NCI-H2107 (cell line): ENCODE measurements at regions not wholly inside any gene's neighbourhood (a gene's known extent, or its start where the extent isn't known, plus 50 kb on each side); places are given as distances from the start of the nearest gene placed in this dataset.
"Not testable (repeated sequence)": the region's sequence is repeated elsewhere in the genome, so short reads cannot be mapped to it uniquely, and the experiment has no call there.

Experiments
- DNase-seq: peaks from one replicate; lab custom pipeline; 2025; lab: John Stamatoyannopoulos, UW

DNA sequence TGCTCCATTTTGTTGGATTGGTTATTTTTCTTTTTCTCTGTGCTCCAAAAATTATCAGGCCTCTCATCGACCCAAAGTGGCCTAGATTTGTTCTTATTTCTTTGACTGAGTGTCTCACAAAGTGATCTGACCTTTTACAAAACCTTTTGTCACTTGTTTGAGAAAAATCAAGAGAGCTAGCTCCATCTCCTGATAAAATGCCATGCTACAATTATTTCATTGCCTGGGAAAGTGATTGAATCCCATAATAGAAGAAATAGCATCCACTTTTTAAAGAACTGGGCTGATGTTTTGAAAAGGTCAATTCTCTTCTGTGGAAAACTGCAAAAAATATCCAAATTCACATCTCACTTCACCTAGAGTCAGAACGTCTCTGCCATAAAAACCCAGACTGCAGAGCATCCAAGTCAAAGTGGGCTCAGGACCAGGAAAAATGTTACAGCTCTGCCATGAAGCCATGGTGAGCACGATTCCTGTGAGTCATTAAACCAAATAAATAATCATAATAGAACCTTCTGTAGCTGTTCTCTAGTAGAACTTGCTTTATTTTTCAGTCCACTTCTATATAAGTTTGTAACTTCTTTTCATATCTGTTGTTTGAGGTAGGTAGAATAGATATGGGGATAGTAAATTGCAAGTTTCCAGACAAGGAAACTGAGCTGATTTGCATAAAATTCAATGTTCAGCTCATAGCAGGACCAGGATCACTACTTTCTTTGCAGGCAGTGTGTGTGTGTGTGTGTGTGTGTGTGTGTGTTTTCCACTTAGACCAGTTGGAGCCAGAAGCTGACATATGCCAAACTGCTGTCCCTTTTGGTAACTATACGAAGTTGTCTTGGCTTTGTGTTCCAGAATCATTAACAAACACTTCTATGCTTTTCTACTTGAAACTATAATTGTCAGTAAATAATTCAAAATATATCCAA lies 632.5 kb upstream of the ANKRD30A start:
- no peak for DNase-seq

- no peak for DNase-seq
These were observed 633.5 kb upstream of the ANKRD30A start for GRCh38 chr10:36491926-36492325.

DNA sequence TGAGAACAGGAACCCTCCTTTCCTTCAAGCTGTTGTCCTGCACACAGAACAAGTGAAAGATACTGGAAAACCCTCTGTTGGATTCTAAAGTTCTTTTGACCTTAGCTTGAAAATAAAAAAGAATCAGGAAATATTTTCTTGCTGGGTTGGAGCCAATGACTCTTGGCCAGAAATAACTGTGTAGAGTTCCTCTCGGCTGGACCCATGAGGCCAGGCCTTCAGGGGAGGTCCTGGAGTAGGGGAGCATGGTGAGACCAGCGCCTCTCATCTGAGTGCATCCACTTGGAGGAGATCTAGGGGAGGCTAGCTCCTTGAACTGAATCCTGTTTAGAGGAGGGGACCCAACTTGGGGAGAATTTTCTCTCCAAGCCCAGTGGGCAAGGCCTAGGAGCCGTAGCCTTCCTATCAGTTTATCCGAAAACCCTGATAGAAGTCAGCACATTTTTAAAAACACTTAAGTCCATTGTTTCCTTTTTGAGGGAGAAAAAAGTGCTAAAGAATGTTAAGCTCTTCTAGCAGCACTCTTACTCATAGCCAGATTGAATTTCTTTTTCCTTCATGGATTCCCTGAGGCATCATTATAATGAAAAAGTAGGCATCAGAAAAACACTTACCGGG lies 635.7 kb upstream of the ANKRD30A start:
- no peak for DNase-seq

GRCh38 chr10:36489181-36489580 lies 636.2 kb upstream of the ANKRD30A start:
- DNase-seq: no peak

GRCh38 chr10:36488579-36488978 lies 636.8 kb upstream of the ANKRD30A start:
- DNase-seq: no peak

DNA sequence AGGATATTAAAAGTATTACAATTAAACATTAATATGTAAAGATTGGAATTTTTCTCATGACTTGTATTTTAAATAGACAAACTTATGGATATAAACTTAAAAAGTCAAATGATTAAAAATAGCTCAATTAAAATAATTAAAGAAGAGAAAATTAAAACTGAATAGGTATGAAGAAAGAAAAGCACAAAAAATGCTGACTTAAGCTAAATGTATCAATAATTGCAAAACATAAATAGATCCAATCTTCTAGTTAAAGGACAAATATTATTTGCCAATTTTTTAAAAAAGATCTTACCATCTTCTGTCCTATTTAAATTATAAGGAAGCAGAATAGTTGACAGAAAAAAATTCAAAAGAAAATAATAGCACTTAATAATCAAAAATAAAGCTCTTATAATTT lies 646.3 kb upstream of the ANKRD30A start:
- DNase-seq: no peak

GRCh38 chr10:36476399-36476798 lies 649.0 kb upstream of the ANKRD30A start:
- DNase-seq: no peak

- DNase-seq: no peak
These were observed 649.7 kb upstream of the ANKRD30A start for GRCh38 chr10:36475746-36476145.

DNA sequence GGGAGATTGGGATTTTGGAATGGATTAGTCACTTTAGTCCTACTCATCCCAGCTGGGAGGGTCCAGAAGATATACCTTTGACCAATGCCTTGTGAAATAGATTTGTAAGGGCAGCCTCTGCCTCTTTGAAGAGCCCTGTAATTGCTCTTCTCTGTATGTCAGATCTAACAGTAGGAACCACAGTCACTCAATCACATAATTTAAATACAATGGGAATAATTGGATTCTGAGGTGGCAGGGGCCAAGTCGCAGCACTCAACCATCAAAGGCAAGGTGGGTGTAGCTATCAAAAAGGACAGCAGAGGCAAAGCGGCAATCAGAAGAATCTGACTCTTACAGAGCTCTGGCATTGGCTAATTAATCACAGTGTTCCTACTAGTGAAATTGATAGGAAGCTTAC lies 650.9 kb upstream of the ANKRD30A start:
- no peak for DNase-seq

GRCh38 chr10:36473122-36473521 lies 652.3 kb upstream of the ANKRD30A start:
- DNase-seq: no peak

DNA sequence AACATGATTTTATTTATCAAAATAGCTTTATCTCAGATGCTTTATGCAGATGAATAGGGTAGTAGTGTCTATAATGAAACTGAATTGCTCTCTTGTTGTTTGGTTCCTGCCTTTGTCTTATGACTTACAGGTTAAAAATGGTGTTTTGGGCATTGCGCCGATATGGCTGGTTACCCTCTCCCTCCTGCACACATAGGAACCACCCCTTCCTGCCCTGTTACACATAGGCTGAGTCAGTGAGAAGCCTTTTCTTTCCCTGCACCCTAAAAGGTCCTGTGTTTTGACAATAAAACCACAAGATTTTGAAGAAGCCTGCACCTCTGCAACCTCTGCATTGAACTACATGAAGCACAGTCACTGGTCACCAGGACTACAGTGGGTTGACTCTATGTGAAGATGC lies 655.8 kb upstream of the ANKRD30A start:
- no peak for DNase-seq

DNA sequence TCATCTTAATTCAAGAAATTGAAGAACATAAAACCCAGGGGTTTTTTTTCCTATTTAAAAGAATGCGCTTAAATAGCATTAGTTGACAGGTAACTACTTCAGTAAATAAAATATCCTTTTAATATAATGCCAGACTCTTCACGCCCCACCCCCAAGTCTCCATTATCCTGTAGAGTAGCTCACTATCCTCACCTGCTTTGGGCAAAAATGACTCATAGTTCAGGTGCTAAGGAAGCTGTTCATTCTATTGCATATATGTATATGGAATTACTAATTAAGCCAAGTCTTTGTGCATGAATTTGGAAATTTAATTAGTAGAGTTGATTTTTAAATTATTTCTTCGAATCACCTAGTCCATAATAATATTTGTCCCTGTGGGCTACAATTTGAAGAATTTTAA lies 656.8 kb upstream of the ANKRD30A start:
- DNase-seq: no peak

DNA sequence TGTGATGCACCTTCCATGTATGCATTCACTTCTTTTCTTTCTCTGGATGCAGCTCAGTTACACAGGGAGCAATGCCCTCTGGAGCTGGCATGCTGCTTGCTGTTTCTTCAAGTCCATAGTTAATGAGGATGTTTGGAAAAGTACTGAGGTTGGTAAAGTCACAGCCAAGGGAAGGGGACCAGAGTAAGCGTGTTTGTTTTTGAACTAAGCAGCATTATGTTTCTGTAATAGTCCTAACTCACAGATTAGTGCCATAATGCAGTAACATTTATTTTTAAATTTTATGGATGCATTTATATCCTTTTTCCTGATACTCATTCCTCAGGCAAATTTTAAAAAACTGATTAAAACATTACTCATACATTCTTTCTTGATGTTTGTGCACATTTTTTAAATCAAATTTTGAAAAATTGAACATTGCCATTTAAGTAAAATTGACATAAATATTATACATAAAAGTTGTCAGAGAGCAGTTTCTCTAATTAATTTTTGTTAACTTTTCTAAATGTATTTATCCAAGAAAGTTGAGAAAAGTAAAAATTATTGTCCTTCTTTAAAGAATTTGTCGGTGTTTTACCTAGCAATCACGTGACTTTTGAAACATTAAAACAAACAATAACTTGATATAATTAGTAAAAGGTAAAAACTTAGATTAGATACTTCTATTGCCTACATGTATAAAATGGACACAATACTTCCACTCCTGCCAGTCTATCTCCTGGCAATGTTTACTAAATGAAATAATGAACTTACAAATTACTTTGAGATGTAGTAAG lies 659.6 kb upstream of the ANKRD30A start:
- no peak for DNase-seq

- DNase-seq: no peak
These were observed 661.1 kb upstream of the ANKRD30A start for GRCh38 chr10:36464291-36464690.

DNA sequence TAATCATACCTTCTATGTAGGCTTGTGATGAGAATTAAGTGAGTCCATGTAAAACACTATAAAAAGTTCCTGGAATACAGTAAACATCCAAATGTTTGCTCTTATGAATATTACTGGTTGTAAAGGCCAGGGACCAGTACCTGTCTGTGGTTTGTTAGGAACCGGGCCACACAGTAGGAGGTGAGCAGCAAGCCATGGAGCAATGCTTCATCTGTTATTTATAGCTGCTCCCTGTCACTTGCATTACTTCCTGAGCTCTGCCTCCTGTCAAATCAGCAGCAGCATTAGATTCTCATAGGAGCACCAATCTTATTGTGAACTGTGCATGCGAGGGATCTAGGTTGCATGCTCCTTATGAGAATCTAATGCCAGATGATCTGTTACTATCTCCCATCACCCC lies 662.0 kb upstream of the ANKRD30A start:
- no peak for DNase-seq

DNA sequence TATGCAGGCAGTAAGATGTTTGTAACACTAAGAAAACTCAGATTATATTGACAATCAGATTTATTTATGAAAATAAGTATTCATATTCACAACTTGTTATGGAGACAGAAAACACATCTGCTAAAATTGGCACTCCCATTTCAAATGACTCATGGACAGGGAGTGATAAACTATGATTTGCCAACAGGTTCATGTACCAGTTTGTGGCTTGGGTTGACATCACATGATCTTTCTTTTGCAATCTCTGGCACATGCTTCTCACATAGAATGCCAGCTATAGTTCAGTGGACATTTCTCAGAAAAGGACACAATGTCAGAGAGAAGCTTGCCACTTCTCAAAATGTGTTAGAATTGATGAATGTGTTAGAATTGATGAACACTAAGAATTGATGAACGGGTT lies 663.2 kb upstream of the ANKRD30A start:
- DNase-seq: no peak

DNA sequence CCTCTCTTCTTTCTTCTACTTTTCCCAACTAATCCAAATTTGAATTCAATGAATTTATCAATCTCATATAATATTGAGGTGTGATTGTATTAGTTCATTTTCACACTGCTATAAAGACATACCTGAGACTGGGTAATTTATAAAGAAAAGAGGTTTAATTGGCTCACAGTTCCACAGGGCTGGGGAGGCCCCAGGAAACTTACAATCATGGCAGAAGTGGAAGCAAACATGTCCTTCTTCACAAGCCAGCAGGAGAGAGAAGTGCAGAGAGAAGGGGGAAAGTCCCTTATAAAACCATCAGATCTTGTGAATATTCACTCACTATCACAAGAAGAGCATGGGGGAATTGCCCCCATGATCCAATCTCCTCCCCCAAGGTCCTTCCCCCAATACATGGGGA lies 667.0 kb upstream of the ANKRD30A start:
- DNase-seq: not testable (repeated sequence)

DNA sequence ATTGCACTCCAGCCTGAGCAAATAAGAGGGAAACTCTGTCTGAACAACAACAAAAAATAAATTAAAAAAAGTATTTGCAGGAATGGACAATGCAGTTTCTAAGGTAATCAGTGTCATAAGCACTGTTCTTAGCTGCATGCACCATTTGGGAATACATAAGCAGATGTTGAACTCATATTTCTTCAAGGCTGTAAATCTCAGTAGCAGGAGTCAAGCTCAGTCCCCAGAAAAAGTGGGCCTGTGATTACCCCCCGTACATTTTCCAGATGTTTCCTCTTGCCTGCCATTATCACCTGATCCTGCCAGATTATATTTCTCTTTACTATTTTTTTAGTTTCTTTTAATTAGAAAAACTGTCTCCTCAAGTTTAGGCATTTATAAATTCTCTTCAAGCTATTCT lies 667.6 kb upstream of the ANKRD30A start:
- DNase-seq: no peak

DNA sequence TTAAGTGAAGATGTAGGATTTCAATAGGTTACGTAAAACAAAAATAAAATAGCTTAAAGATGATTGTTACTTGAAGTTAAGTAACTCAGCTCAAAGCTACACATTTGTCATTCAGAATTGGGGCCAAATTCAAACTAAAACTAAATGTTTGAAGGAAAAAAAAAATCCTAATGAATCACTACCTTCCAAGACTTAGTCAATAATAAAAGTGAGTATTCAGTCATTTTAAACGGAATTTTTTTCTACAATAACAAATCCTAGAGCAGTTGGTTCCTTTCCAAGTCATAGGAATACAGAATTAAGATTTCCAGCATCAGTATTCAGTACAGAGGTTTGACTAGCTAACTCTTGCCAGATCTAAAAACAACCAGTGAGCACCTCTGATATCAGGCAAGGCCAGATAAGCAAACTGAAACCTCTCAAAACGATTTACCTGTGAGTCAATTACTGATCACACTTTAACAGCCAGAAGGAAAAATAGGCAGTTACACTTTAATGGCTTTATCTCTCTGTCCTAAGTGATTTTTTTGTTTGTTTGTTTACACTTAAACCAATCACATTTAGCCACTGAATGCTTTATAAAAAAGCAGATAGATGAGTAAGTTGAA lies 669.8 kb upstream of the ANKRD30A start:
- DNase-seq: no peak

- DNase-seq: no peak
These were observed 672.5 kb upstream of the ANKRD30A start for GRCh38 chr10:36452851-36453250.

GRCh38 chr10:36451391-36451970 lies 673.9 kb upstream of the ANKRD30A start:
- DNase-seq: no peak

DNA sequence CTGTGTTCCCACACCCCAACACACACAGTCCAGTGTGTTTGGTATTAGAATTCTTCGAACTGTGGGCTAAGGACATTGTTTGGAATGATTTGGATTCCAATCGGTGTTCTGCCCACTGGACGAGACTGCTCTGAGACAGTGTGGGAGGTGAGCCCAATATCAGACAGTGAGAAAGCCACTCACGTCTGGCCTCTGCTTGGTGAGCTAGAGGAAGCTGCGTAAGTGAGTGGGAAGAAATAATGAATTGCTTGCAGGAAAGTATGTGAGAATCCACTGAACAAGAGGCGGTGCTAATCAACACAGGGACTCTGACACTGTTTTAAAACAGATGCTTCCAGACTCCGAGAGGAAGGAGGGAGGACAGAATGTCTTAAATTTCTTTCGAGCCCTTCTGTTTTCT lies 675.0 kb upstream of the ANKRD30A start:
- DNase-seq: no peak
